HG03095 (cell line): ENCODE measurements at regions not wholly inside any gene's neighbourhood (a gene's known extent, or its start where the extent isn't known, plus 50 kb on each side); places are given as distances from the start of the nearest gene placed in this dataset.
"Not testable (repeated sequence)": the region's sequence is repeated elsewhere in the genome, so short reads cannot be mapped to it uniquely, and the experiment has no call there.

Experiments
- ATAC-seq: cut with Tn5 transposase; IDR thresholded peaks from one replicate; pipeline ENCODE4 v1.9.1; 2021; ENCODE audit warnings: moderate library complexity; ENCODE audit not compliant: unreplicated experiment

GRCh38 chr5:118506217-118506852 lies 482.0 kb downstream of the DTWD2 start:
- peak; percentile 84 for ATAC-seq

GRCh38 chr5:118502232-118502631 lies 486.1 kb downstream of the DTWD2 start:
- ATAC-seq, result not testable (repeated sequence)

GRCh38 chr5:118491351-118491750 lies 497.0 kb downstream of the DTWD2 start:
- ATAC-seq, result no peak

- no peak for ATAC-seq
These were observed 501.6 kb downstream of the DTWD2 start for GRCh38 chr5:118486647-118487225.

GRCh38 chr5:118479285-118479684 lies 509.1 kb downstream of the DTWD2 start:
- ATAC-seq, result no peak

GRCh38 chr5:118478852-118479251 lies 509.5 kb downstream of the DTWD2 start:
- ATAC-seq, result no peak

GRCh38 chr5:118468085-118468484 lies 520.3 kb downstream of the DTWD2 start:
- no peak for ATAC-seq

GRCh38 chr5:118467103-118467502 lies 521.2 kb downstream of the DTWD2 start:
- no peak for ATAC-seq

GRCh38 chr5:118466418-118466817 lies 521.9 kb downstream of the DTWD2 start:
- no peak for ATAC-seq

- ATAC-seq, result not testable (repeated sequence)
These were observed 526.1 kb downstream of the DTWD2 start for GRCh38 chr5:118462276-118462675.

GRCh38 chr5:118461436-118461835 lies 526.9 kb downstream of the DTWD2 start:
- ATAC-seq, result no peak

- no peak for ATAC-seq
These were observed 528.9 kb downstream of the DTWD2 start for GRCh38 chr5:118459490-118459889.

GRCh38 chr5:118456085-118456484 lies 532.3 kb downstream of the DTWD2 start:
- no peak for ATAC-seq

GRCh38 chr5:118451697-118452247 lies 536.6 kb downstream of the DTWD2 start:
- no peak for ATAC-seq

- no peak for ATAC-seq
These were observed 537.6 kb downstream of the DTWD2 start for GRCh38 chr5:118450554-118451332.

- no peak for ATAC-seq
These were observed 541.0 kb downstream of the DTWD2 start for GRCh38 chr5:118447350-118447749.

- no peak for ATAC-seq
These were observed 546.4 kb downstream of the DTWD2 start for GRCh38 chr5:118441956-118442355.

GRCh38 chr5:118441034-118441433 lies 547.3 kb downstream of the DTWD2 start:
- no peak for ATAC-seq

- ATAC-seq, result no peak
These were observed 547.9 kb downstream of the DTWD2 start for GRCh38 chr5:118440496-118440895.

GRCh38 chr5:118439831-118440230 lies 548.5 kb downstream of the DTWD2 start:
- ATAC-seq, result no peak

- no peak for ATAC-seq
These were observed 553.2 kb downstream of the DTWD2 start for GRCh38 chr5:118435131-118435530.

GRCh38 chr5:118434522-118434921 lies 553.8 kb downstream of the DTWD2 start:
- ATAC-seq, result no peak
